H1 (cell line): ENCODE measurements at regions not wholly inside any gene's neighbourhood (a gene's known extent, or its start where the extent isn't known, plus 50 kb on each side); places are given as distances from the start of the nearest gene placed in this dataset.

Source experiments
- CTCF ChIP-seq, 3 experiments: IDR thresholded peaks; 1 replicate in 2 of 3; 2 replicates in 1 of 3; pipeline versions ENCODE4 v1.5.1 to v1.6.1; 2011; ENCODE audit warnings: low read length in 3 of 3, mild to moderate bottlenecking in 3 of 3, inconsistent platforms in 2 of 3, low read depth in 1 of 3, moderate library complexity in 1 of 3; ENCODE audit not compliant: insufficient read depth in 1 of 3; ENCODE audit errors: control extremely low read depth in 1 of 3
- EZH2 ChIP-seq: fragments of 200-600 bp; sonication (generic); IDR thresholded peaks from 2 replicates; pipeline ENCODE4 v1.7.1; 2012; ENCODE audit warnings: low read depth, mild to moderate bottlenecking, moderate library complexity, low read length, inconsistent platforms; ENCODE audit not compliant: severe bottlenecking
- GABPA ChIP-seq: IDR thresholded peaks from 2 replicates; pipeline ENCODE4 v1.6.1; 2011; ENCODE audit warnings: mild to moderate bottlenecking, low read length, moderate library complexity, borderline replicate concordance; ENCODE audit not compliant: insufficient read depth
- NRF1 ChIP-seq: IDR thresholded peaks from 2 replicates; pipeline ENCODE4 v1.6.1; 2011; ENCODE audit warnings: mild to moderate bottlenecking, low read depth, low read length, improper control_type of control experiment
- SIN3A ChIP-seq, 2 experiments: IDR thresholded peaks in 1 of 2; conservative IDR thresholded peaks in 1 of 2; 2 replicates each; pipeline ENCODE4 v1.6.1; 2011 to 2012; ENCODE audit warnings: low read length in 2 of 2, improper control_type of control experiment in 1 of 2, low read depth in 1 of 2, mild to moderate bottlenecking in 1 of 2
- SP4 ChIP-seq: IDR thresholded peaks from 2 replicates; pipeline ENCODE4 v1.6.1; 2012; ENCODE audit warnings: low read length, inconsistent platforms
- USF2 ChIP-seq: IDR thresholded peaks from 2 replicates; pipeline ENCODE4 v1.6.1; 2011; ENCODE audit warnings: low read length, improper control_type of control experiment
- ZNF274 ChIP-seq: IDR thresholded peaks from 2 replicates; pipeline ENCODE4 v1.7.0; 2012; ENCODE audit warnings: low read length, borderline replicate concordance; ENCODE audit errors: extremely low read depth

- no peak for TF ChIP-seq CTCF (IDR thresholded peaks at IDR 0.05; ENCODE audit: control extremely low read depth in 1 of 3, insufficient read depth in 1 of 3, low read depth in 1 of 3, low read length in 3 of 3)
- TF ChIP-seq GABPA: no peak
- TF ChIP-seq EZH2: no peak
- no peak for TF ChIP-seq SP4
- TF ChIP-seq SIN3A (conservative IDR thresholded peaks at IDR 0.05 in 1 of 2, IDR thresholded peaks at IDR 0.05 in 1 of 2; ENCODE audit: low read depth in 1 of 2, low read length in 2 of 2): no peak
- no peak for TF ChIP-seq USF2
- no peak for TF ChIP-seq ZNF274
- TF ChIP-seq NRF1: no peak
These were observed 190.3 kb upstream of the RPS6KA3 start for GRCh38 chrX:20456971-20457370.
